ENCODE measurements at regions not wholly inside any gene's neighbourhood (a gene's known extent, or its start where the extent isn't known, plus 50 kb on each side); places are given as distances from the start of the nearest gene placed in this dataset.

DNA sequence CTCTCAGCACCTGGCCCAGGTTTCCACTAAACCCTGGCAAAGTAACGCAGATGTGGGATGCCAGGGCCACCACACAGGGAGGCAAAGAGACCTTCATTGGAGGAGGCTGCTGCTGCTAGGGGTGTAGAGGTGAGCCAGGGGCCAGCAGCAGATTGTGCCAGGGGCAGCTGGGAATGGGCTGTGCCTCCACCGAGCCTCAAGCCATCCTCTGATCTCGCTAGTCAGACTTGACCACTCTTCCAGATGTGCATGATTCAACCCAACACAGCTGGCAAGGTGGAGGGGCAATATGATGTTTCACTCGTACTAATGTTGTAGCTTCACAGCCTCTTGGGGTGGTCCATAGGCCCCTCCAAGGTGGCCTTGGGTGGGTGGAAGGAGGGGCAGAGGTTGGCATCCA, 73.0 kb upstream of the MRPS6 start:
- no peaks in the 10 kb centered on the region for H3K79me2 ChIP-seq (ENCODE audit: control insufficient read depth, insufficient read depth, low read length)
- no peaks in the 10 kb centered on the region for H3K4me1 ChIP-seq (ENCODE audit: control insufficient read depth, insufficient read depth, low read length)
- DNase-seq (ENCODE audit: low read depth, low spot score): no peak
- no peaks in the 10 kb centered on the region for H3K36me3 ChIP-seq (ENCODE audit: control insufficient read depth in 2 of 2, insufficient read depth in 2 of 2, low read length in 1 of 2)
- no peaks in the 10 kb centered on the region for H3K27me3 ChIP-seq (replicated peaks in 1 of 2; ENCODE audit: control insufficient read depth in 2 of 2, insufficient read depth in 2 of 2, low read length in 1 of 2)
- no peak for ATAC-seq
- in situ Hi-C loops (cut with MboI) (loop anchor here (25.0 kb wide), 1 partner anchor 862 kb away; no protein-coding TSS in a partner anchor), intact Hi-C loops (cut with micrococcal nuclease; ENCODE audit: unreplicated experiment) (no loop called here)
- no peaks in the 10 kb centered on the region for H4K20me1 ChIP-seq (ENCODE audit: control insufficient read depth, insufficient read depth)
- ChIA-PET POLR2A (no interaction called here), CTCF (interaction anchor here (1.0 to 1.8 kb wide), 4 partner anchors 23 to 362 kb away, joined by 3 to 5 read pairs (median 4); no protein-coding TSS in a partner anchor), RAD21 (ENCODE audit: unreplicated experiment) (no interaction called here), SMC1A (ENCODE audit: uncharacterized antibody, unreplicated experiment) (interaction anchor here (0.7 to 3.2 kb wide), 4 partner anchors 13 to 17 kb away, joined by 3 to 10 read pairs (median 6); no protein-coding TSS in a partner anchor)
- H2AFZ ChIP-seq (ENCODE audit: control insufficient read depth, low read depth, low read length): no peak overlapping the region
- H3K4me3 ChIP-seq: no peak overlapping the region
- H3K9ac ChIP-seq (ENCODE audit: control insufficient read depth, insufficient read depth, low read length): no peak overlapping the region
- no peak overlapping the region for H3K4me2 ChIP-seq (ENCODE audit: control insufficient read depth, insufficient read depth)
- no peak overlapping the region for H3K27ac ChIP-seq (ENCODE audit: control insufficient read depth, insufficient read depth)
- 86% methylated on average over 4 of the region's 4 CpGs for WGBS (ENCODE audit: insufficient coverage, insufficient replicate concordance, low lambda C conversion rate, missing lambda C conversion rate)
- BruUV-seq (replicated peaks): no TSS peak
- no peak for FAIRE-seq
- H3K9me3 ChIP-seq (replicated peaks; ENCODE audit: control insufficient read depth, insufficient read depth, low read length): peaks cover 1% of the 10 kb centered on the region; the same call in 1 of the 3 replicates
- TF ChIP-seq IKZF2 (IDR thresholded peaks at IDR 0.05) (no peak), CHD2 (IDR thresholded peaks at IDR 0.05; ENCODE audit: borderline replicate concordance, low read depth, low read length) (no peak), MTA2 (IDR thresholded peaks at IDR 0.05; ENCODE audit: low read depth) (no peak), HDAC2 (IDR thresholded peaks at IDR 0.05) (no peak), MEF2B (IDR thresholded peaks at IDR 0.05; ENCODE audit: partially characterized antibody, poor library complexity, severe bottlenecking) (no peak), TCF3 (IDR thresholded peaks at IDR 0.05; ENCODE audit: borderline replicate concordance, insufficient read depth, low read depth, low read length) (no peak), PAX5 (IDR thresholded peaks at IDR 0.05; ENCODE audit: borderline replicate concordance, low read depth, low read length) (no peak), ZZZ3 (IDR thresholded peaks at IDR 0.05; ENCODE audit: control insufficient read depth, insufficient read length, low read depth) (no peak), RBBP5 (conservative IDR thresholded peaks at IDR 0.05) (no peak), SMAD5 (IDR thresholded peaks at IDR 0.05; ENCODE audit: low read depth) (no peak), NFYA (IDR thresholded peaks at IDR 0.05; ENCODE audit: borderline replicate concordance, low read depth, low read length) (no peak), RAD51 (IDR thresholded peaks at IDR 0.05) (no peak), NR2F1 (conservative IDR thresholded peaks at IDR 0.05) (no peak)
- TF ChIP-seq, protein P1, sequence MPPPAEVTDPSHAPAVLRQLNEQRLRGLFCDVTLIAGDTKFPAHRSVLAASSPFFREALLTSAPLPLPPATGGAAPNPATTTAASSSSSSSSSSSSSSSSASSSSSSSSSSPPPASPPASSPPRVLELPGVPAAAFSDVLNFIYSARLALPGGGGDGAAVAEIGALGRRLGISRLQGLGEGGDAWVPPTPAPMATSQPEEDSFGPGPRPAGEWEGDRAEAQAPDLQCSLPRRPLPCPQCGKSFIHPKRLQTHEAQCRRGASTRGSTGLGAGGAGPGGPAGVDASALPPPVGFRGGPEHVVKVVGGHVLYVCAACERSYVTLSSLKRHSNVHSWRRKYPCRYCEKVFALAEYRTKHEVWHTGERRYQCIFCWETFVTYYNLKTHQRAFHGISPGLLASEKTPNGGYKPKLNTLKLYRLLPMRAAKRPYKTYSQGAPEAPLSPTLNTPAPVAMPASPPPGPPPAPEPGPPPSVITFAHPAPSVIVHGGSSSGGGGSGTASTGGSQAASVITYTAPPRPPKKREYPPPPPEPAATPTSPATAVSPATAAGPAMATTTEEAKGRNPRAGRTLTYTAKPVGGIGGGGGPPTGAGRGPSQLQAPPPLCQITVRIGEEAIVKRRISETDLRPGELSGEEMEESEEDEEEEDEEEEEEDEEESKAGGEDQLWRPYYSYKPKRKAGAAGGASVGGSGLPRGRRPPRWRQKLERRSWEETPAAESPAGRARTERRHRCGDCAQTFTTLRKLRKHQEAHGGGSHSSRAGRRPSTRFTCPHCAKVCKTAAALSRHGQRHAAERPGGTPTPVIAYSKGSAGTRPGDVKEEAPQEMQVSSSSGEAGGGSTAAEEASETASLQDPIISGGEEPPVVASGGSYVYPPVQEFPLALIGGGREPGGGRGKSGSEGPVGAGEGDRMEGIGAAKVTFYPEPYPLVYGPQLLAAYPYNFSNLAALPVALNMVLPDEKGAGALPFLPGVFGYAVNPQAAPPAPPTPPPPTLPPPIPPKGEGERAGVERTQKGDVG (CRISPR knock-in tag; IDR thresholded peaks at IDR 0.05): no peak
- TF ChIP-seq, protein P2, sequence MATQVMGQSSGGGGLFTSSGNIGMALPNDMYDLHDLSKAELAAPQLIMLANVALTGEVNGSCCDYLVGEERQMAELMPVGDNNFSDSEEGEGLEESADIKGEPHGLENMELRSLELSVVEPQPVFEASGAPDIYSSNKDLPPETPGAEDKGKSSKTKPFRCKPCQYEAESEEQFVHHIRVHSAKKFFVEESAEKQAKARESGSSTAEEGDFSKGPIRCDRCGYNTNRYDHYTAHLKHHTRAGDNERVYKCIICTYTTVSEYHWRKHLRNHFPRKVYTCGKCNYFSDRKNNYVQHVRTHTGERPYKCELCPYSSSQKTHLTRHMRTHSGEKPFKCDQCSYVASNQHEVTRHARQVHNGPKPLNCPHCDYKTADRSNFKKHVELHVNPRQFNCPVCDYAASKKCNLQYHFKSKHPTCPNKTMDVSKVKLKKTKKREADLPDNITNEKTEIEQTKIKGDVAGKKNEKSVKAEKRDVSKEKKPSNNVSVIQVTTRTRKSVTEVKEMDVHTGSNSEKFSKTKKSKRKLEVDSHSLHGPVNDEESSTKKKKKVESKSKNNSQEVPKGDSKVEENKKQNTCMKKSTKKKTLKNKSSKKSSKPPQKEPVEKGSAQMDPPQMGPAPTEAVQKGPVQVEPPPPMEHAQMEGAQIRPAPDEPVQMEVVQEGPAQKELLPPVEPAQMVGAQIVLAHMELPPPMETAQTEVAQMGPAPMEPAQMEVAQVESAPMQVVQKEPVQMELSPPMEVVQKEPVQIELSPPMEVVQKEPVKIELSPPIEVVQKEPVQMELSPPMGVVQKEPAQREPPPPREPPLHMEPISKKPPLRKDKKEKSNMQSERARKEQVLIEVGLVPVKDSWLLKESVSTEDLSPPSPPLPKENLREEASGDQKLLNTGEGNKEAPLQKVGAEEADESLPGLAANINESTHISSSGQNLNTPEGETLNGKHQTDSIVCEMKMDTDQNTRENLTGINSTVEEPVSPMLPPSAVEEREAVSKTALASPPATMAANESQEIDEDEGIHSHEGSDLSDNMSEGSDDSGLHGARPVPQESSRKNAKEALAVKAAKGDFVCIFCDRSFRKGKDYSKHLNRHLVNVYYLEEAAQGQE (IDR thresholded peaks at IDR 0.05; ENCODE audit: low read depth, low read length): no peak

All from GM12878 (cell line).